ENCODE measurements at regions not wholly inside any gene's neighbourhood (a gene's known extent, or its start where the extent isn't known, plus 50 kb on each side); places are given as distances from the start of the nearest gene placed in this dataset.

DNA sequence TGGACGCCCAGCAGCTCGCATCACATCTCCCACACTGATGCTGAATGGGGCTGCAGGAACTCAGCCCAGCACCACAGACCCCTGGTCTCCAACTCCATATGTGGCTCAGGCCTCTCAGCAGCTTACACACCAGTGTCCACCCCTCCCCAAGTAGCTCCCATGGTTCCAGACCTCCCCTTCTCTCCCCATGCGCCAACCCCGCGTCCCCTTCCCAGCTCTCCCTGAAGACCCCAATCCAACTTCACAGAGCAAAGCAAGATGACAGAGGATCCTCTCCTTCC, 188.9 kb downstream of the SH3BP4 start:
- no peak for DNase-seq (ENCODE audit: low read depth in 2 of 3, low spot score in 2 of 3)

DNA sequence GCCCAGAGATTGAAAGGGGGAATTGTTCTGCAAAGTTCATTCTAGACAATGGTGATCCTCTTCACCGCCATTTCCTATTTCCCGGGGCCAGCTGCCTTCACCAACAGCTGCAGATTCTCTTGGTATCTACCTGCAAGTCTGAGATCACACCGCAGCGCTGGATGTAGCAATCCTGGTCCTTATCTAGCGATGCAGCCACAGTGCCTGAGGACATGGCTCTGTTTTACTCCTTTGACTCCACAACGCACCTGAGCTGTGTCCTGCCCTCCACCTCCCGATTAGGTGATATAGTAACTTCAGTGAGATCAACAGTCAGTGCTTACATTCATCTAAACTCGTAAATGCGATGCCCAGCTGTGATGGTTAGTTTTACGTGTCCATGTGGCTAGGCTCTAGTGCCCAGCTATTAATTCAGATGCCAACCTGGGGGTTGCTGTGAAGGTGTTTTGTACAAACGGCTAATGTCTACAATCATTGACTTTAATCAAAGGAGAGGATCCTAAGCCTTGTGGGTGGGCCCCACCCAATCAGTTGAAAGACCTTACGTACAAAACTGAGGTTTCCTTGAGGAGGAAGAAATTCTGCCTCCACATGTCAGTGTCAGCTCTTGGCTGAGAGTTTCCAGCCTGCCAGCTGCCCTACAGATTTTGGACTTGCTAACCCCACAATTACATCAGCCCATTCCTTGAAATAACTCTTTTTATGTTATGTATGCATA, 189.8 kb downstream of the SH3BP4 start:
- DNase-seq (ENCODE audit: low read depth in 2 of 3, low spot score in 2 of 3), result no peak

DNA sequence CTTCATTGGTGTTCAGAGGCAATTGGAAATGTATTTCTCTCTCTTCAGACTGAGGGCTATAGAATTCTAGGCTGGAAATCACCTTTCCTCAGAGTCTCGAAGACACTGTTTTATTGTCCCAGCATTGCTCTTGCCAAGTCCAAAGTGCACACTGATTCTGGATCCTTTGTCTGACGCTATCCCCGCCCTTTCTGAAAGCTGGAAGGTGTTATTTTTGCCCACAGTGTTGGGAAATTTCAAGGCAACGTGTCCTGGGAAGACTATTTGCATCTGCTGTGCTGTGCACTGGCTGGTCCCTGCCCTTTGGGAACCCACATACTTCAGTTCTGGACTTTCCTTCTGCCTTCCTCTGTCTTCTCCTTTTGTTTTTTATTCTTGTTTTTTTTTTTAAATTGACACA, 190.8 kb downstream of the SH3BP4 start:
- DNase-seq (ENCODE audit: low read depth in 2 of 3, low spot score in 2 of 3), result no peak

DNA sequence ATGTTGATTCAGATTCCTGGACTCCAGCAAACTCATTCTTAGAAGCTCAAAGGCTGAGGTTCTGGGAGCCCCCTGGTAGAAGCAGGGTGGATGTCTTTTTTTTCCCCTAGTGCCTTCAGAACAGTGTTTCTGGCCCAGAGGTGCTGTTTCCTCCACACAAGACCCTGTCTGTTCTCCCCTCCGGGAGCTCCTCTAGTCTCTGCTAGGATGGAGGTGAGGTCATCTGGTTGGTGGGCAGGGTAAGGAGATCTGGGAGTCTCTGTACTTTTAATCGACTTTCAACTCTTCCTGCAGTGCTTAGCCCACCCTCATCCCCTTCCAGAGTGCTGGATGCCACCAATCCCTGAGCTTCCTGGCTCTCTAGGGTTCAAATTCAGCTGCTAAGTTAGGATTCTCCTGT, 192.0 kb downstream of the SH3BP4 start:
- DNase-seq (ENCODE audit: low read depth in 2 of 3, low spot score in 2 of 3), result no peak

DNA sequence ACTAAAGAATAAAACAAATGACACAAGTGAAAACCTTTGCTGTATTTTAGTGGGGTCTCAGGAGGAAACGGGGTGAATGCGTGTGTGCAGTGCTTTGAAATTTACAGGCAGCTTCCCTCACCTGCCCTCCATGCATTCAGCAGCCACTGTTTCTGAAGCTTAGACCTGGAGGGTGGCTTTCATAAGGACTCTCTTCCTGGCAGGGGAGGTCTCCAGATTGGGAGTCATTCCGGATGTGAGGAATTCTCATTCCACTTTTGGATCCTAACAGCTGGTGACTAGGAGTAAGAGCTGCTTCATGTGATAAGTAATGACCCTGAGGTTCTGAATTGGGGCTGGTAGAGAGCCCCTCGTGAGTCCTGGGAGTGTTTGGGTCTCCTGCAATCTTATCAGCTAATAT, 192.5 kb downstream of the SH3BP4 start:
- DNase-seq (ENCODE audit: low read depth in 2 of 3, low spot score in 2 of 3), result no peak

DNA sequence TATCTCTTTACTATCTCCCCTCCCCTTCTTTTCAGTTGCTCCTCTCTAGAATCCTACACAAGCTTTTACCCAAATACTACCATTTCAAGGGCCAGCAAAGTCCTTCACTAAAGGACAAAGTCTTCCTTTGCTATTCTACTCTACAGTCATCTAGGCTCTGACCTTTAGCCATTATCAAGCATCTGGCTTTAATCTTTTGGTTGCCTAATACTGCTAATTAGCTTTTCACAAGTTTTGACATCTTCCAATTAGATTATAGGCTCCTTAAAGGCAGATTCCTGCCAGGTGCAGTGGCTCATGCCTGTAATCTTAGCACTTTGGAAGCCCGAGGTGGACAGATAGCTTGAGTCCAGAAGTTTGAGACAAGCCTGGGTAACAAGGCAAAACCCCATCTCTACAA, 194.4 kb downstream of the SH3BP4 start:
- DNase-seq (ENCODE audit: low read depth in 2 of 3, low spot score in 2 of 3), result no peak

DNA sequence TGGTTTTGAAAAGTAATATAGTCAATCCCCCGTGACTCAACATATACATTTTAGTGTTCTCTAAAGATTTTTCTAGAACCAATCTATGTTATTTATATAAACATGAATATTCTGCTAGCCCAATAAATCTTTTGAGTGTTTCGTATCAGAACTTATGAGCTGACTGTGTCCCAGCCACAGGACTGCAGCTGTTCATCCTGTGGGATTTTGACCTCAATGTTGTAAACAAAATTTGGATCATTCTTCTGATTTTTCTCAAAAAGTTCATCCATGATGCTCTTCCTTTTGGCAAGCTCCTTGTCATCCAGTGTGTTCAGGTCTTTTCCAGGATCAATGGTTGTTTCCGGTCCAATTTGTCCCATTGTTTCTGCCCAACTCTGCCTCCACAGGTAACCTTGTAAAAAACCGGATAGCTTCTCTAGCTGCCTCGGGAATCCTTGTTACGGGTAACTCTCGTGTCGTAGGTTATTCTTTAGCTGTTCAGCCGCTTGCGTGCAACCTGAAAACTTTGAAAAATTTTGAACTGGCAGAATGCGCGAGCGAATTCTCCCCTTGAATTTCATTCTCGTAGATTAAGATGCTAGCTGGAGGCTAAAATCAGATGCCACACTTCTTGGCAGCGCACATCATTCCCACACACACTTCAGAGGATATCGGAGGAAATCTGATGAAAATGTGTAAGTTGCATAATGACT, 195.2 kb downstream of the SH3BP4 start:
- DNase-seq (ENCODE audit: low read depth in 2 of 3, low spot score in 2 of 3), result no peak

DNA sequence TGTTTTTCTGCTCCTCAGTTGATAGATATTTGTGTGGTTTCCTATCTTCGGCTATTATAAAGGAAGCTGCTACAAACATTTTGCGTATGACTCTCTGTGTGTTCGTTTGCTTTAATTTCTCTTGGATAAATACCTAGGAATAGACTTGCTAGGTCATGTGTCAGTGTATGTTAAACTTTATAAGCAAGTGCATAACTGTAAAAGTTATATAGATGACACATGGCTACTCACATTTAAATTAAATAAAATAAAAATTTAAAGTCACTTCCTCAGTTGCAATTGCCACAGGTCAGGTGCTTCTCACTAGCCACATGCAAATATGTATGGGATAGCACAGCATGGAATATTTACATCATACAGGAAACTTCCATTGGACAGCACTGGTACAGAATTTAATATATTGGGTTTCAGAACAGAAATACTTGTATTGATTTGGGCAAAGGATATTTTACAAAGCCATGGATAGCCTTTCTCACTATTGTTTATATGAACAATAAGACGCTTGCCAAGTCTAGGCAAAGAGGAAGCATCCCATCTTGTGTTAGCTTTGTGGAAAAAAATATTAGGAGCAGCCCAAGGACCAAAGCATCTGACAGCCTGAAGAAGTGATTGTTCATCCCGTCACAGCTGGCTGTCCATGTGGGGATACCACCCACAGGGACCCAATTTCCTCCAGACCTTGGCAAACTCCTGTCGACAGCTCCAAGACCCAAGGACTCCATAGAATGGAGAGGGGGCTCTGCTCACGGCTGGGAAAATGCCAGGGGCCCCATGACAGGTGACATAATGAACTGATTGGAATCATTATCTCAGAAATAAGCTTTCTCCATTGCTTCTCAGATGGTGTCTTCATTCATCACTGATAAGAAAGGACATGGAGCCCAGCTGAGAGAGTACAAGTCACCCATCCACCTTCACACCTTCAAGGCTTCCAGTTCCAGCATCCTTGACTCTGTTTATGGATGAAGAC, 196.7 kb downstream of the SH3BP4 start:
- DNase-seq (ENCODE audit: low read depth in 2 of 3, low spot score in 2 of 3), result no peak

DNA sequence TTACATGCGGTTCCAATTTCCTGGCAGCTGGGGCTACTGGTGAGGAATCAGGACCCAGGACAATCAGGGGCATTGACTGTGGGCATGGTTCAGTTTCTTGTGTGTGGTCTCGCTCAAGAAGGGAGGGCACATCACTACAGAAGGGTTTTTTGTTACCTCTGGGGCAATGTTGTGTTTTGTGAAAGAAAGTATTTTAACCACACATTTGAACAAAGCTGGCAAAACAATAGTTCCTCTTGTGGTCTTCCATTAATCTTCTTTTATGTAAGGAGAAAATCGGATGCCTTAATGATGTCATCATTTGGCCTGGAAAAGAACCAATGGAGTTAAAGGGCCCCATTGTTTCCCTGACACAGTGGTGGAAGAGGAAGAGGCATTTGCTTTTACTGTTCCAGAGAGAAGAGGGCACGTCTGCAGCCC, 197.4 kb downstream of the SH3BP4 start:
- no peak for DNase-seq (ENCODE audit: low read depth in 2 of 3, low spot score in 2 of 3)

DNA sequence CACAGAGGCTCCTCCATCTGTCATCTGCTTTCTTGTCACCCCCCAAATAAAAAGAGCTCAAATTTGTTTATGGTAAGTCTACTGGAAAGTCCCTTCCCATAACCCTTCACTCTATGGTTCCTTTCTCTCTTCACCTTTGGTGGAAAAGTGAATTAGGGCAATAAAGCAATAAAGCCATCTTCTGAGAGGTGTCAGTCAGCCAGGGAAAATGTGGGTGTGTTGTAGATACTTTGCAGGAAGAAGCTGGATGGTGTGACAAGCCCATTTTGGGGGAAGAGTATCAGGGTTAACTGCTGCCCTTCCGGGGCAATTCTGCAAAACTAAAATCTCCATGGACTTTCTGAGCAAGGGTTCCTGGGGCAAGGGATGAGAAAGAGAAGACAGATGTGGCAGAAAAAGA, 197.9 kb downstream of the SH3BP4 start:
- no peak for DNase-seq (ENCODE audit: low read depth in 2 of 3, low spot score in 2 of 3)

DNA sequence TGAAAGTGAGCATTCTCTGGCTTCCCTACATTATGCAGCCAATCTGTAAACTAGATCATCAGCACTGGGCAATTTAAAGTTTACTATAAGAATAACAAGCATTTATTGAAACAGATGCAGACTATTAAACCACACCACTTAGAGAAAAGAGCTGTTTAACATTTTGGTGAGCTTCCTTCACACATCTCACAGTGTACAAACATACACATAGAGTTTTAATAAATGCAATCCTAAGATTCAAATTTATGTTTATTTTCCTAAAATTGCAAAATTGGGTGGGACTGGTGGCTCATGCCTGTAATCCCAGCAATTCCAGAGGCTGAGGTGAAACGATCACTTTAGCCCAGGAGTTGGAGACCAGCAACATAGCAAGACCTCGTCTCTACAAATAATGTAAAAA, 199.3 kb downstream of the SH3BP4 start:
- no peak for DNase-seq (ENCODE audit: low read depth in 2 of 3, low spot score in 2 of 3)

DNA sequence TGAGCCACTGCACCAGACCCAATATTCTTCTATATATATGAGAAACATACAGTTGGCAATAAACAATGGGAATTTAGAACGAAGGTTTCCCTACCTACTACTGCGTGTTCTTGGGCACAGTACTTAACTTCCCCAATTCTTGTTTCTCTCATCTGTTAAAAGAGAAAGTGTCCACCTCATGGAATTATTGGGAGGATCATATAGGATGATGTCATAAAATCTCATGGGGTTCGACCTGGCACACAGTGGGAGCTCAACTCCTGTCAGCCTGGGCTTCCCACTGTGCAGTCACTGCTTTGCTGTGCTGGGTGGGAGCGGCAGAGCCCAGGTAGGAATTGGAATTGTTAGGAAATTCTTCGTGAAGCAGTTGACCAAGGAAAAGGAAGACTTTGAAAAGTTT, 203.3 kb downstream of the SH3BP4 start:
- DNase-seq (ENCODE audit: low read depth in 2 of 3, low spot score in 2 of 3), result no peak

DNA sequence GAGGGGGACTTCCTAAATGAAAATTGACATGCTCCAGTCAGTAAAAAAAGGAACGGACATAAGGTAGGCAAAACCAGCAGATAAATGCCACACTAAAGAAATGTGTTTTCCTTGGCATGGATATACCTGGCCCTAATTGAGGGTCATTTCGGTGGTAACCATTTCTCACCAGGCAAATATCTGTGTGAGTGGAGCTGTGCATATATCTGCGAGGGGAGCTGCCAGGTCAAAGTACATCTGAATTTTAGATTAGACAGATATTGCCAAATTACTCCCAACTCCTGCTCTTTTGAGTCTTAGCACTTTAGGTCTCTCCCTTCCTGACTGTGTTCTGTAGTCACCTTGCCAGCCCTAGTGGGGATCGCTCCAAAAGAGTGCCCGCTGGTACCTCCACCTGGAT, 204.2 kb downstream of the SH3BP4 start:
- no peak for DNase-seq (ENCODE audit: low read depth in 2 of 3, low spot score in 2 of 3)

DNA sequence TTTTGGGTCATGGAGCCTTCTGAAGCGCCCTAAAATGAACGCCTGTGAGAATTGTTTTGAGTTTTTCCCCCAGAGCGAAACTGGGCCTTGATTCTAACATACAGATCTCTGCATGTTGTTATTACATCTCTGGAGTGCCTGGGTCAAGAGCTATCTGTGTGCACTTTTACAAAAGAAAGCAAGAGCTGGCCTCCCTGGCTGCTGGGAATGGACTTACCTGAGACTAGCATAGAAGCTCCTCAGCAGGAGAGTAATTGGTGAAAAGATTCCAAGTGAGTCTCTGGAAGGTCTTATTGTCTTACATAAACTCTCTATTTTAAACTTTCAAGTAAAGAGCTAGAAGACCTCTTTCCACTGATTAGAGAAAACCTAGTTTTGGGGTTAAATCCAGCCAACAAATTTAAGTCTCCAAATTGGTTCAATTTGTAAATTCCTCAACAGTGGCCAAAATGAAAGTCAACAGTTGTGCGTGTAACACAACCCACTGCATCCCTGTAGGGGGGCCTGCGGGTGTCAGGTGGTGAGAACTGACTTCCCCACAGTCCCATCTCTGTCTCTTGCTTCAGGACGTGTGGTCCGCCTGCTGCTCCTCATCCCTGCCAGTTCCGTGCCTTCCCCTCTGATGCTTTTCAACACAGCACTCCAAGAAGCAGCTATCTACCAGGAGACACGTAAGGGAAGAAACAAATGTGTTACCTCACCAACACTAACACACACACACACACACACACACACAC, 206.1 kb downstream of the SH3BP4 start:
- DNase-seq (ENCODE audit: low read depth in 2 of 3, low spot score in 2 of 3), result no peak

DNA sequence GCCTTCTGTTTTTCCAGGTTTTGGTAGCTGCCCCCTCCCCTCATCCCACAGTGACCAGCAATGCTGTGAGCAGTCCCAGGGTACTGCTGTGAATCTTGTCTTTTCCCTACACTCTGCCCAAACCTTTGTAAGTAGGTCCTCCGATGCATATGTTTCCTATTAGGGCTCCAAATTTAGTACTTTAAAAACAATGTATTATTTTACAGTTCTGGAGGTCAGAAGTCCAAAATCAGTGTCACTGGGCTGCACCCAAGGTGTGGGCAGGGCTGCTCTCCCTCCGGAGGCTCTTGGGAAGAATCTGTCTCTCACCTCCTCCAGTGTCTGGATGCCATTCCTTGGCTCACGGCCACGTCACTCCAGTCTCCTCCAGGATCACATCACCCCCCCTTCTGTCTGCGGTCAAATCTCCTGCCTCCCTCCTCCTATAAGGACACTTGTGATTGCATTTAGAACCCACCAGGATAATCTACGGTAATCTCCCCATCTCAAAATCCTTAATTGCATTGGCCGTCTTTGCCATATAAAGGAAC, 208.5 kb downstream of the SH3BP4 start:
- no peak for DNase-seq (ENCODE audit: low read depth in 2 of 3, low spot score in 2 of 3)

DNA sequence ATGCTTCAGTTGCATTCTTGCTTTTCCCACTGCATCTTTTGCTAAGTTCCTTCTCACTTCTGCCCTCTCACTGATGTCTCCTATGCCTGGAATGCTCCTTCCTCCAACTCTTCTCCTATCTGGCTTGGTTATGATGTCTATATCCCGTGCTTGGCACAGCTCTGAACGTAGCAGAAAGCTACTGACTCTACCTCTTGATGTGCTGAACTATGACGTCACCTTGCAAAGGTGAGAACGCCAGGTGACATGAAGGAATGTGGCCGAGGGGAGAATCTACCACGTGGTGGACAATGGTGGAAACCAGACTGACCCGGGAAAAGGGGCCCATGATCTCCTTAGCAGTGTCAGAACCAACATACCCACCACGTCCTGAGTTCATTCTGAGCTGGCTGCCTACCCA, 209.7 kb downstream of the SH3BP4 start:
- DNase-seq (ENCODE audit: low read depth in 2 of 3, low spot score in 2 of 3), result no peak

DNA sequence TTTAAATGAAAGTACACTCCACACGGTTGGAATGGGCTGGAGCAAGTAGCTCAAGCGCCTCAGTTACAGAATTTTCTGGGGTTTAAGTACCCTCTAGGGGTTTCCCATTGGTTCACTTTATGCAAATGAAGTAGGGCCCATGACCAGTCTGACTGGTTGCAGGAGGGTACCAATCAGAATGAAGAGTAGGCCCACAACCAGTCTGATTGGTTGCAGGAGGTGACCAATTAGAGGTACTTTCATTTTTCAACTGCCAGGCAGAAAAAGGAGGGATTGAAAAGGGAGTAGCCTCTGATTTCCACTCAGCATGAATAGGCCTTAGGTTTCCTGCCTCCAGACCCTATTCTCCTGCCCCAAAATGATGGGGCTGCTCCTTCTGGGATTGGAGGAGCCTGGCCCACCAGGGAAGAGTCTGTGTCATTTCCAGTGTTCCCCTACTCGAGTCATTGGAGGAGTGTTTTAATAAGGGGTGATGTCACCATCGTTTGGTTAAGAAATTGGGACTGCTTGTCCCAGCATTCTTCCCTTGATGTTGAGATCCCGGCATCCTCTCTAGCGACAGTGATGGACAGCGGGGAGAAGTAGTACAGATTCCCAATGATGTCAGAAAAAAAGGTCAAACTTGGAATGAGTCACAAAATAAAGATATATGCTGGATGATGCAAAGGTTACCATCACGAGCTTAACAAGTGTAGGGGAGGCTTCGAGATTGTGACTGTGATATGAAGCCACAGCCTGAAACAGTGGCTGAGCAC, 210.4 kb downstream of the SH3BP4 start:
- DNase-seq (ENCODE audit: low read depth in 2 of 3, low spot score in 2 of 3), result no peak

DNA sequence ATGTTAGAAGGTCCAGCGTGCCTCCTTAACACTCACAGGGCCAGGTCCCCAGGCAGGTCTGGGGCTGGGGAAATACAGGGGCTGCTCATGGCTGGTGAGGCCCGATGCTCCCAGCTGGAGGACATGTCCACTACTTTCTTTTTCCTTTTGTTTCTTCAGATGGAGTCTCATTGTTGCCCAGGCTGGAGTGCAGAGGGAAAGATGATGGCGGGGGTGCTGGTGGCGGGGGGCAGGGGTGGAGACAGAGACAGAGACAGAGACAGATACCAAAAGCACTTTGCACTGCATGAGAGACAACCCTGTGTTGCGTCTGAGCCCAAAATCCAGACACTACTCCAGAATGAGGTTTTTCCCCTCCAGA, 211.0 kb downstream of the SH3BP4 start:
- DNase-seq (ENCODE audit: low read depth in 2 of 3, low spot score in 2 of 3), result no peak

DNA sequence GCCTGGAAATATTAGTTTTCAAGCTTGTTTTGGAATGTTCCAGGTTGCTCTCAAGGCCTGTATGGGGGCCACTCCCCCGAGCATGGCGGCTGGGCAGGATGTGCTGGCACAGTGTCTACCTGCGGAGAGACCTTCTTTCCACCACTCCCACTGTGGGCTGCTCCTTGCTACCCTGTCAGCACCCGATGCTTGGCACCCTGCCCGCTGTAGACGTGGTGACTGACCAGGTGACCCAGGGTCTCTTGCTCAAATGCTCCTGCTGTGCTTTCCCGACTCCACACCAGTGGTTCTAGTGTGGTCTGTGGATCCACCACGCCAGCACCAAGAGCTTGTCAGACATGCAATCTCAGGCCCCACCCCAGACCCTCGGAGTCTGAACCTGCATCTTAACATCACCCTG, 213.3 kb downstream of the SH3BP4 start:
- no peak for DNase-seq (ENCODE audit: low read depth in 2 of 3, low spot score in 2 of 3)

DNA sequence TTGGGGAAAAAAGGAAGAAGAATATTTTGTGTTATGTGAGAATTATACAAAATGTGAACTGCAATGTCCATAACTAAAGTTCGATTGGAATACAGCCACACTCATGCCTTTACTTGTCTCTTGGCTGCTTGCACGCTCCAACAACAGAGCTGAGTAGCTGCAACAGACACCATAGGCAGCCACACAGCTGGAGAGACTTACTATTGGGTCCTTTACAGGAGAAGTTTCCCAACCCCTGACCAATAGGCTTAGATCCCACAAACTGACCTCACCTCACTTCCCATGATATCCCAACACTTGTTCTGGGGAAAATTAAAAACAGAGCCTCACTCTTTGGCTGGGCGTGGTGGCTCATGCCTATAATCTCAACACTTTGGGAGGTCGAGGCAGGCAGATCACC, 213.8 kb downstream of the SH3BP4 start:
- no peak for DNase-seq (ENCODE audit: low read depth in 2 of 3, low spot score in 2 of 3)
